T-cell (primary cell): ENCODE measurements at regions not wholly inside any gene's neighbourhood (a gene's known extent, or its start where the extent isn't known, plus 50 kb on each side); places are given as distances from the start of the nearest gene placed in this dataset.
"Not testable (repeated sequence)": the region's sequence is repeated elsewhere in the genome, so short reads cannot be mapped to it uniquely, and the experiment has no call there.

ENCODE experiments used
- ATAC-seq, 4 experiments: fragments of 200-7000 bp in 3 of 4; fragments of 150-1000 bp in 1 of 4; cut with Tn5 transposase; replicated peaks in 1 of 4; 1 replicate in 3 of 4; 2 replicates in 1 of 4; pipeline ENCODE4 v1.10.0; 2021; ENCODE audit warnings: moderate library complexity in 3 of 4, mild to moderate bottlenecking in 2 of 4, moderate number of reproducible peaks in 1 of 4
- CTCF ChIA-PET, 2 donors: fragments of 300-600 bp; sonication (Branson Sonifier 250); formaldehyde crosslinking; loops; one replicate each; lab custom pipeline; 2022; ENCODE audit warnings: antibody characterized with exemption in 2 of 2; lab: Charles Lee
- POLR2A ChIA-PET, 2 donors: fragments of 300-600 bp; sonication (Branson Sonifier 250); formaldehyde crosslinking; loops; one replicate each; lab custom pipeline; 2022; ENCODE audit warnings: antibody characterized with exemption in 2 of 2; lab: Charles Lee
- DNase-seq, 35 experiments: peaks; one replicate each; pipeline versions ENCODE4 v3.0.0 to v3.0.0-alpha.2; 2013 to 2023
- H3K27ac ChIP-seq: one replicate; pipeline ENCODE4 v1.5.1; 2013; ENCODE audit warnings: low read length
- H3K27me3 ChIP-seq, 2 experiments: replicated peaks in 1 of 2; 1 replicate in 1 of 2; 2 replicates in 1 of 2; pipeline versions ENCODE4 v1.6.1 to v1.7.0; 2013; ENCODE audit warnings: low read length in 1 of 2, mixed read lengths in 1 of 2; ENCODE audit not compliant: control insufficient read depth in 2 of 2, insufficient read depth in 2 of 2; ENCODE audit errors: extremely low read depth in 1 of 2
- H3K36me3 ChIP-seq, 2 donors: 1 replicate in 1 of 2; 2 replicates in 1 of 2; pipeline versions ENCODE4 v1.6.1 to v1.7.0; 2013; ENCODE audit warnings: low read length in 1 of 2; ENCODE audit not compliant: control insufficient read depth in 2 of 2, insufficient read depth in 1 of 2; ENCODE audit errors: extremely low read depth in 1 of 2
- H3K4me1 ChIP-seq, 2 experiments: 1 replicate in 1 of 2; 2 replicates in 1 of 2; pipeline versions ENCODE4 v1.6.1 to v1.7.0; 2013; ENCODE audit warnings: low read length in 2 of 2, mixed read lengths in 1 of 2; ENCODE audit not compliant: insufficient read depth in 2 of 2, control insufficient read depth in 1 of 2; ENCODE audit errors: extremely low read depth in 1 of 2
- H3K4me3 ChIP-seq, 2 donors: 1 replicate in 1 of 2; 2 replicates in 1 of 2; pipeline versions ENCODE4 v1.5.1 to v1.7.0; 2013; ENCODE audit warnings: mild to moderate bottlenecking in 2 of 2, low read length in 1 of 2, moderate library complexity in 1 of 2; ENCODE audit not compliant: control insufficient read depth in 1 of 2; ENCODE audit errors: extremely low read depth in 1 of 2
- H3K9me3 ChIP-seq: 2 replicates; pipeline ENCODE4 v1.7.0; 2013
- H3K27ac Mint-ChIP-seq, 2 donors: one replicate each; pipeline ENCODE4 v1.8.0; 2020 to 2021; ENCODE audit warnings: mild to moderate bottlenecking in 2 of 2, mixed read lengths in 2 of 2
- H3K27me3 Mint-ChIP-seq, 2 donors: one replicate each; pipeline ENCODE4 v1.8.0; 2021 to 2022; ENCODE audit warnings: mixed read lengths in 2 of 2
- H3K36me3 Mint-ChIP-seq: one replicate; pipeline ENCODE4 v1.8.0; 2021; ENCODE audit warnings: mixed read lengths
- H3K4me1 Mint-ChIP-seq, 3 donors: one replicate each; pipeline ENCODE4 v1.8.0; 2020 to 2022; ENCODE audit warnings: mixed read lengths in 3 of 3, mild to moderate bottlenecking in 1 of 3
- H3K4me3 Mint-ChIP-seq, 3 donors: one replicate each; pipeline ENCODE4 v1.8.0; 2020 to 2022; ENCODE audit warnings: mild to moderate bottlenecking in 3 of 3, mixed read lengths in 3 of 3, moderate library complexity in 3 of 3
- H3K9me3 Mint-ChIP-seq, 3 donors: one replicate each; pipeline ENCODE4 v1.8.0; 2020 to 2022; ENCODE audit warnings: mixed read lengths in 3 of 3
- WGBS: methylation state at CpG from one replicate; pipeline ENCODE4 v1.1.5; 2013; ENCODE audit warnings: missing lambda C conversion rate; ENCODE audit not compliant: insufficient coverage; 5-methylcytosine and 5-hydroxymethylcytosine counted together

GRCh38 chr20:29878281-29878741, 1379.2 kb upstream of the DEFB115 start:
- peaks cover 0 to 9% of the 10 kb centered on the region in 2 experiments for H3K27me3 ChIP-seq
- no peaks in the 10 kb centered on the region for H3K4me1 ChIP-seq
- DNase-seq (no peak), ATAC-seq (peak in 2 of 4 experiments; percentile 25 to 45)
- Mint-ChIP-seq H3K4me3 (peak overlapping the region in 2 of 3 donors; percentile 3 to 41), H3K9me3 (peaks cover 20 to 41% (median 25%) of the 10 kb centered on the region in 3 donors), H3K27ac (no peak overlapping the region), H3K36me3 (peaks cover 3% of the 10 kb centered on the region), H3K4me1 (no peaks in the 10 kb centered on the region), H3K27me3 (peaks cover 0 to 1% of the 10 kb centered on the region in 2 donors)
- ChIA-PET CTCF (no interaction called here), POLR2A (no interaction called here)
- WGBS = 57% methylated on average over 20 of the region's 24 CpGs
- H3K27ac ChIP-seq = no peak overlapping the region
- H3K4me3 ChIP-seq = no peak overlapping the region
- no peaks in the 10 kb centered on the region for H3K9me3 ChIP-seq
- no peaks in the 10 kb centered on the region for H3K36me3 ChIP-seq

- H3K27me3 Mint-ChIP-seq = peaks cover 0 to 1% of the 10 kb centered on the region in 2 donors
- no peaks in the 10 kb centered on the region for H3K4me1 Mint-ChIP-seq
- CTCF ChIA-PET = no interaction called here
- WGBS = 65% methylated on average over 22 of the region's 24 CpGs
- no peak overlapping the region for H3K27ac Mint-ChIP-seq
- POLR2A ChIA-PET = no interaction called here
- peaks cover 0 to 9% of the 10 kb centered on the region in 2 experiments for H3K27me3 ChIP-seq
- ATAC-seq (peak in 2 of 4 experiments; percentile 25 to 37), DNase-seq (peak in 1 of 35 experiments; percentile 7)
- H3K4me3 ChIP-seq = no peak overlapping the region
- H3K4me1 ChIP-seq = no peaks in the 10 kb centered on the region
- H3K9me3 Mint-ChIP-seq = peaks cover 23 to 41% (median 24%) of the 10 kb centered on the region in 3 donors
- H3K36me3 Mint-ChIP-seq = peaks cover 3% of the 10 kb centered on the region
- no peaks in the 10 kb centered on the region for H3K36me3 ChIP-seq
- H3K4me3 Mint-ChIP-seq = peak overlapping the region in 1 of 3 donors; percentile 41
- H3K9me3 ChIP-seq = no peaks in the 10 kb centered on the region
- no peak overlapping the region for H3K27ac ChIP-seq
These were observed 1378.6 kb upstream of the DEFB115 start for GRCh38 chr20:29878777-29879442.

GRCh38 chr20:29881107-29881506, 1376.4 kb upstream of the DEFB115 start:
- ATAC-seq, H3K4me1 ChIP-seq, POLR2A ChIA-PET, CTCF ChIA-PET, DNase-seq, H3K27me3 Mint-ChIP-seq, H3K4me3 ChIP-seq, H3K27ac Mint-ChIP-seq, H3K36me3 ChIP-seq, H3K4me1 Mint-ChIP-seq, H3K27ac ChIP-seq, H3K4me3 Mint-ChIP-seq, H3K27me3 ChIP-seq, H3K9me3 ChIP-seq, H3K36me3 Mint-ChIP-seq: not testable (repeated sequence)
- H3K9me3 Mint-ChIP-seq = peaks cover 27 to 36% (median 28%) of the 10 kb centered on the region in 3 donors
- WGBS = 89% methylated on average over 1 of the region's 1 CpG

DNA sequence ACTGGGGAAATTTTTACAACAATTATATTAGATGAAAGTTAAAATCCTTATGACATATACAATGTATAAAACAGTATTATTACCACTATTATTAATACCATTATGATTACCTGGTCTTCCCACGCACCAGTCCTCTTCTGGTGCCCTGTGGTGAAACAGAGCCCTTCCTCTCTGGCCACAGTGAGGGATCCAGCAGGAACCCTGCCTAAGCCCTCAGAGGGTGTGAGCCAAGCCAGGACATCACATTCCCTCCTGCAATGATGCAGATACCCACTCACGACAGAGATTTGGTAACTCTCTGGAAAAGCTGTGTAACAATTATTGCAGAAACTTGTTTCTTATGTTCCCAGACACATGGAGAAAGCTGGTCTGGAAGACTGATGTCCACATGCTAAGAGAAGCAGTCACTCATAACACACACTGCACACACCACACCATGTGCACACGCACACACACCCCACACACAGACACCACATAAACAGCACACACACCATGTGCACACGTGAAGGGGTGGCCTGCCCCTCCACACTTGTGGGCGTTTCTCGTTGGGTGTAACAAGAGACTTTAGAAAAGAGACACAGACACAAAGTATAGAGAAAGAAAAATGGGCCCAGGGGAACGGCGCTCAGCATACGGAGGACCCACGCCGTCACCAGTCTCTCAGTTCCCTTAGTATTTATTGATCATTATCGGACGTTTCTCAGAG, 1373.8 kb upstream of the DEFB115 start:
- CTCF ChIA-PET, H3K4me3 ChIP-seq, H3K9me3 ChIP-seq, H3K4me3 Mint-ChIP-seq, H3K4me1 Mint-ChIP-seq, H3K27ac Mint-ChIP-seq, DNase-seq, H3K36me3 Mint-ChIP-seq, H3K36me3 ChIP-seq, POLR2A ChIA-PET, H3K27me3 Mint-ChIP-seq, H3K27me3 ChIP-seq, H3K27ac ChIP-seq, ATAC-seq, H3K4me1 ChIP-seq: not testable (repeated sequence)
- peaks cover 26 to 36% (median 34%) of the 10 kb centered on the region in 3 donors for H3K9me3 Mint-ChIP-seq
- WGBS = 95% methylated on average over 7 of the region's 13 CpGs

DNA sequence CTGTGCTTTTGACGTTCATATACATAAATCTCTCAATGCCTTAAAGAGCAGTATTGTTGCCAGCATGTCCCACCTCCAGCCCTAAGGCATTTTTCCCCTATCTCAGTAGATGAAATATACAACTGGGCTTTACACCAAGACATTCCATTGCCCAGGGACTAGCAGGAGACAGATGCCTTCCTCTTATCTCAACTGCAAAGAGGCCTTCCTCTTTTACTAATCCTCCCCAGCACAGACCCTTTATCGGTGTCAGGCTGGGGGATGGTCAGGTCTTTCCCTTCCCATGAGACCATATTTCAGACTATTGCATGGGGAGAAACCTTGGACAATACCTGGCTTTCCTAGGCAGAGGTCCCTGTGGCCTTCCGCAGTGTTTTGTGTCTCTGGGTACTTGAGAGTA, 1373.1 kb upstream of the DEFB115 start:
- 67% methylated on average over 1 of the region's 3 CpGs for WGBS
- H3K9me3 ChIP-seq, H3K27me3 Mint-ChIP-seq, POLR2A ChIA-PET, H3K4me1 ChIP-seq, H3K4me1 Mint-ChIP-seq, H3K36me3 Mint-ChIP-seq, H3K27ac Mint-ChIP-seq, H3K27ac ChIP-seq, ATAC-seq, H3K4me3 ChIP-seq, H3K36me3 ChIP-seq, CTCF ChIA-PET, H3K4me3 Mint-ChIP-seq, H3K27me3 ChIP-seq, DNase-seq: not testable (repeated sequence)
- H3K9me3 Mint-ChIP-seq = peaks cover 25 to 36% (median 31%) of the 10 kb centered on the region in 3 donors

- 5% methylated on average over 1 of the region's 3 CpGs for WGBS
- H3K4me3 ChIP-seq, H3K4me1 Mint-ChIP-seq, H3K9me3 ChIP-seq, ATAC-seq, H3K36me3 Mint-ChIP-seq, H3K27me3 Mint-ChIP-seq, CTCF ChIA-PET, H3K4me1 ChIP-seq, H3K4me3 Mint-ChIP-seq, H3K27me3 ChIP-seq, H3K36me3 ChIP-seq, H3K27ac Mint-ChIP-seq, DNase-seq, H3K27ac ChIP-seq, POLR2A ChIA-PET: not testable (repeated sequence)
- peaks cover 25 to 36% (median 33%) of the 10 kb centered on the region in 3 donors for H3K9me3 Mint-ChIP-seq
These were observed 1371.9 kb upstream of the DEFB115 start for GRCh38 chr20:29885282-29886185.
